ENCODE measurements at regions not wholly inside any gene's neighbourhood (a gene's known extent, or its start where the extent isn't known, plus 50 kb on each side); places are given as distances from the start of the nearest gene placed in this dataset.

DNA sequence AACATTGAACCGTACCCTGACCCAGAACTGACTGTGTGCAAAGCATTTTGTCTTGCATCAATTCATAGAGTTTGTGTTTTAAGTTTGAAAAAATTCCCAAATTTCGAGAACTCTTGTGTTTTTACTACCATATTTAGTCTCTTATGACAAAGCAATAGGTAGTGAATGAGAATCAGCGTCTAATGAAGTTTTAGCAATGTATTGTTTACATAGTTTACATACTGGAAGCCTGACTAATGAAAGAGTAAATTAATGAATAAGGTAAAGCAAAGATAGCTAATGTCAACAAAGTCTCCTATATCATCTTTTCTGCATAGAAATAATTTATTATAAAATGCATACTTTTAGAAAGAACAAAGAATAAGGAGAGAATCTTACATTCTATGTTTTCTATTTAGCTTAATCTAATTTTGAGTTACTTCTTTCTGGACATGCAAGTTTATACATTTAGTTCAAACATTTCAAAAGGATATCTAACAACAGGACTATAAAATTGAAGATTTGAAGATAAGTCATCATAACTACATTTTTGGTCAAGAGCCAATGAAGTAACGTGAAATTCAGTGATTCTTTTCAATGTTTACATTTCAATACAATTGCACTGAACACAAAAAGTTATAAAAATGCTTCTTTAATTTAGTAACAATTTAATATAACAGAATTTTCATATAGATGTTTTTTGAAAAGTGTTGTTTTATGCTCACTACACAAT, 1943.7 kb downstream of the NCAM2 start:
- Histone ChIP-seq H3K9me3 (ENCODE audit: control insufficient read depth, insufficient read depth, low read length) (peaks cover 3% of the 10 kb centered on the region), H3K27me3 (ENCODE audit: control insufficient read depth, insufficient read depth, low read length) (no peaks in the 10 kb centered on the region), H3K27ac (ENCODE audit: low read length) (no peak overlapping the region), H3K4me3 (ENCODE audit: low read length) (no peak overlapping the region), H3K4me1 (ENCODE audit: control insufficient read depth, insufficient read depth, low read length) (no peaks in the 10 kb centered on the region), H3K36me3 (ENCODE audit: control insufficient read depth, insufficient read depth, low read length) (no peaks in the 10 kb centered on the region)
- no peaks in the 10 kb centered on the region for H3K27me3 Mint-ChIP-seq (ENCODE audit: low read depth in 2 of 2)
- DNase-seq = no peak
- no peak overlapping the region for H3K4me3 Mint-ChIP-seq
- H3K4me1 Mint-ChIP-seq = no peaks in the 10 kb centered on the region
- TF ChIP-seq, protein P1, sequence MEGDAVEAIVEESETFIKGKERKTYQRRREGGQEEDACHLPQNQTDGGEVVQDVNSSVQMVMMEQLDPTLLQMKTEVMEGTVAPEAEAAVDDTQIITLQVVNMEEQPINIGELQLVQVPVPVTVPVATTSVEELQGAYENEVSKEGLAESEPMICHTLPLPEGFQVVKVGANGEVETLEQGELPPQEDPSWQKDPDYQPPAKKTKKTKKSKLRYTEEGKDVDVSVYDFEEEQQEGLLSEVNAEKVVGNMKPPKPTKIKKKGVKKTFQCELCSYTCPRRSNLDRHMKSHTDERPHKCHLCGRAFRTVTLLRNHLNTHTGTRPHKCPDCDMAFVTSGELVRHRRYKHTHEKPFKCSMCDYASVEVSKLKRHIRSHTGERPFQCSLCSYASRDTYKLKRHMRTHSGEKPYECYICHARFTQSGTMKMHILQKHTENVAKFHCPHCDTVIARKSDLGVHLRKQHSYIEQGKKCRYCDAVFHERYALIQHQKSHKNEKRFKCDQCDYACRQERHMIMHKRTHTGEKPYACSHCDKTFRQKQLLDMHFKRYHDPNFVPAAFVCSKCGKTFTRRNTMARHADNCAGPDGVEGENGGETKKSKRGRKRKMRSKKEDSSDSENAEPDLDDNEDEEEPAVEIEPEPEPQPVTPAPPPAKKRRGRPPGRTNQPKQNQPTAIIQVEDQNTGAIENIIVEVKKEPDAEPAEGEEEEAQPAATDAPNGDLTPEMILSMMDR (IDR thresholded peaks at IDR 0.05) = no peak
- peaks cover 10% of the 10 kb centered on the region for H3K36me3 Mint-ChIP-seq
- intact Hi-C loops (cut with micrococcal nuclease) = no loop called here
- ATAC-seq = no peak
- H3K9me3 Mint-ChIP-seq = peaks cover 9 to 14% of the 10 kb centered on the region in 2 donors
- no peak overlapping the region for H3K27ac Mint-ChIP-seq
- WGBS (ENCODE audit: insufficient coverage) = no CpG with 5 or more reads among the region's 4 CpGs

- no peaks in the 10 kb centered on the region for H3K27me3 Mint-ChIP-seq (ENCODE audit: low read depth in 2 of 2)
These were observed 1957.3 kb downstream of the NCAM2 start for GRCh38 chr21:22955559-22955958.

GRCh38 chr21:22961258-22961657, 1963.0 kb downstream of the NCAM2 start:
- Mint-ChIP-seq H3K36me3 (peaks cover 26% of the 10 kb centered on the region), H3K27ac (no peak overlapping the region), H3K27me3 (ENCODE audit: low read depth in 2 of 2) (no peaks in the 10 kb centered on the region), H3K4me3 (no peak overlapping the region), H3K9me3 (peaks cover 21 to 31% of the 10 kb centered on the region in 2 donors), H3K4me1 (no peaks in the 10 kb centered on the region)
- Histone ChIP-seq H3K9me3 (ENCODE audit: control insufficient read depth, insufficient read depth, low read length) (peaks cover under 1% of the 10 kb centered on the region), H3K36me3 (ENCODE audit: control insufficient read depth, insufficient read depth, low read length) (no peaks in the 10 kb centered on the region), H3K27ac (ENCODE audit: low read length) (no peak overlapping the region), H3K4me3 (ENCODE audit: low read length) (no peak overlapping the region), H3K27me3 (ENCODE audit: control insufficient read depth, insufficient read depth, low read length) (no peaks in the 10 kb centered on the region), H3K4me1 (ENCODE audit: control insufficient read depth, insufficient read depth, low read length) (no peaks in the 10 kb centered on the region)
- intact Hi-C loops (cut with micrococcal nuclease) = no loop called here
- ATAC-seq = no peak
- 59% methylated on average over 5 of the region's 5 CpGs for WGBS (ENCODE audit: insufficient coverage)
- TF ChIP-seq, protein P1 (IDR thresholded peaks at IDR 0.05) = no peak
- DNase-seq = no peak

More at GRCh38 chr21:22955559-22955958, 1957.3 kb downstream of the NCAM2 start:
- Histone ChIP-seq H3K36me3 (ENCODE audit: control insufficient read depth, insufficient read depth, low read length) (no peaks in the 10 kb centered on the region), H3K27me3 (ENCODE audit: control insufficient read depth, insufficient read depth, low read length) (no peaks in the 10 kb centered on the region), H3K4me1 (ENCODE audit: control insufficient read depth, insufficient read depth, low read length) (no peaks in the 10 kb centered on the region), H3K9me3 (ENCODE audit: control insufficient read depth, insufficient read depth, low read length) (no peaks in the 10 kb centered on the region), H3K4me3 (ENCODE audit: low read length) (no peak overlapping the region), H3K27ac (ENCODE audit: low read length) (no peak overlapping the region)
- intact Hi-C loops (cut with micrococcal nuclease) = no loop called here
- no peak for ATAC-seq
- TF ChIP-seq, protein P1 (IDR thresholded peaks at IDR 0.05) = no peak
- no peak overlapping the region for H3K27ac Mint-ChIP-seq
- peaks cover 18% of the 10 kb centered on the region in 2 donors for H3K9me3 Mint-ChIP-seq
- peaks cover 17% of the 10 kb centered on the region for H3K36me3 Mint-ChIP-seq
- H3K4me1 Mint-ChIP-seq = no peaks in the 10 kb centered on the region
- DNase-seq = no peak
- no peak overlapping the region for H3K4me3 Mint-ChIP-seq

Measured in natural killer cell (primary cell).